OCI-LY7 (cell line): ENCODE measurements at regions not wholly inside any gene's neighbourhood (a gene's known extent, or its start where the extent isn't known, plus 50 kb on each side); places are given as distances from the start of the nearest gene placed in this dataset.

ENCODE experiments used
- EZH2phosphoT487 ChIP-seq: fragments of 200-600 bp; sonication (generic); IDR thresholded peaks from 2 replicates; pipeline ENCODE4 v1.6.1; 2018; ENCODE audit warnings: low read depth, borderline replicate concordance, mild to moderate bottlenecking, mixed run types, antibody characterized with exemption, low read length, moderate library complexity, mixed read lengths
- TF ChIP-seq, protein P1 (sequence below): fragments of 200-600 bp; sonication (generic); conservative IDR thresholded peaks from 2 replicates; pipeline ENCODE4 v1.5.1; 2014; ENCODE audit warnings: mild to moderate bottlenecking, antibody characterized with exemption, low read length, moderate library complexity, mixed read lengths

DNA sequence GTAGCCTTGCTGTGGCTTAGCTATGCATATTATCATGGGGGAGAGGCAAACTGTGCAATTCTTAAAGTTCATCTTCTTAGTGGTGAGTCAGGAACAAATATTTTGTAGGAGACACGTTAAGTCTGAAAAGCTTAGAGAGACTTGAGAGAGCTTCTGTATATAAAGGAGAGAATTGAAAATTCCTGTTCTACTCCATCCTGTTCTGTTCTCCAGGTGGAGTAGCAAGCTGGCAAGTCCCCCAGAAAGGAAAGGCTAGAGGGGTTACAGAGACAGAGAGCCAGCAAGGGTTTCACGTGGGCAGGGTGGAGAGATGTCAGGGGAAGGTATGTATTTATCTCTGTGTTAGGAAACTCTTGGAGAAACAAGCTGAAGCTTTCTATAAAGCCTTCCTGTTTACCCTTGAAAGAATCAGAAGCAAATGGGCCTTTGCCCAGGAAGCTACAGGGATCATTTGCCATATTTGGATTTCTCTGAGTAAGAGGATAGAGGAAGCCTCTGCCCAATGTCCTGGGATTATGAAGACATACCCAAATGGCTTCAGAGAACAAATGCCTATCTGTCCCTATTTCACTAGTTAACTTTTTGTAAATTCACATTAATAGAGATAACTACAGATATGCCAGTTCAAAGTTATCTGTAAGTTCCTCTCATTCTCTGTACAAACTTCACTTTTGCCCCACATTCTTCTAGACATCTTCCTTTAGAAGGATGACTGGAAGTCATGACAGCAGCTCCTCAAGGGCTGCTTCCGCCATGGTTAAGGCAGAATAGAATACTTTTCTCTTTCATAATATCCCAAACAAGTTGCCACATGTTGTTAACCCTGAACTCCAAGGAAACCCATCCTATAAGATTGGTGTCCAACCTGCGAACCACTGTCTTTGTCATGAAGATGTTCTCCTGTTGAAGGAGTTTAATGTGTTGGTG lies 126.7 kb upstream of the NEDD9 start:
- TF ChIP-seq, protein P1, sequence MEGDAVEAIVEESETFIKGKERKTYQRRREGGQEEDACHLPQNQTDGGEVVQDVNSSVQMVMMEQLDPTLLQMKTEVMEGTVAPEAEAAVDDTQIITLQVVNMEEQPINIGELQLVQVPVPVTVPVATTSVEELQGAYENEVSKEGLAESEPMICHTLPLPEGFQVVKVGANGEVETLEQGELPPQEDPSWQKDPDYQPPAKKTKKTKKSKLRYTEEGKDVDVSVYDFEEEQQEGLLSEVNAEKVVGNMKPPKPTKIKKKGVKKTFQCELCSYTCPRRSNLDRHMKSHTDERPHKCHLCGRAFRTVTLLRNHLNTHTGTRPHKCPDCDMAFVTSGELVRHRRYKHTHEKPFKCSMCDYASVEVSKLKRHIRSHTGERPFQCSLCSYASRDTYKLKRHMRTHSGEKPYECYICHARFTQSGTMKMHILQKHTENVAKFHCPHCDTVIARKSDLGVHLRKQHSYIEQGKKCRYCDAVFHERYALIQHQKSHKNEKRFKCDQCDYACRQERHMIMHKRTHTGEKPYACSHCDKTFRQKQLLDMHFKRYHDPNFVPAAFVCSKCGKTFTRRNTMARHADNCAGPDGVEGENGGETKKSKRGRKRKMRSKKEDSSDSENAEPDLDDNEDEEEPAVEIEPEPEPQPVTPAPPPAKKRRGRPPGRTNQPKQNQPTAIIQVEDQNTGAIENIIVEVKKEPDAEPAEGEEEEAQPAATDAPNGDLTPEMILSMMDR, result no peak
- TF ChIP-seq EZH2phosphoT487, result no peak
